OCI-LY7 (cell line): ENCODE measurements at regions not wholly inside any gene's neighbourhood (a gene's known extent, or its start where the extent isn't known, plus 50 kb on each side); places are given as distances from the start of the nearest gene placed in this dataset.
"Not testable (repeated sequence)": the region's sequence is repeated elsewhere in the genome, so short reads cannot be mapped to it uniquely, and the experiment has no call there.

Source experiments
- BruUV-seq: library from RNA; stranded (reverse); fragments of 400-500 nt; replicated peaks from 2 replicates; lab custom pipeline; 2021; lab: Mats Ljungman, UMichigan
- CTCF ChIA-PET: fragments of 300-600 bp; sonication (Branson Sonifier 250); formaldehyde crosslinking; loops from one replicate; lab custom pipeline; 2022; ENCODE audit warnings: antibody characterized with exemption; ENCODE audit not compliant: unreplicated experiment; lab: Charles Lee
- POLR2A ChIA-PET: fragments of 300-600 bp; sonication (Branson Sonifier 250); formaldehyde crosslinking; loops from one replicate; lab custom pipeline; 2022; ENCODE audit warnings: antibody characterized with exemption; lab: Charles Lee
- DNase-seq: peaks from one replicate; pipeline ENCODE4 v3.0.0-alpha.2; 2015; ENCODE audit warnings: low spot score
- H2AFZ ChIP-seq: fragments of 200-600 bp; sonication (generic), shearing (Covaris generic); 2 replicates; pipeline ENCODE4 v1.6.1; 2014; ENCODE audit warnings: mild to moderate bottlenecking, antibody characterized with exemption, low read length, moderate library complexity
- H3K27ac ChIP-seq: fragments of 200-600 bp; sonication (generic); 2 replicates; pipeline ENCODE4 v1.5.1; 2014; ENCODE audit warnings: mixed run types, low read depth, mild to moderate bottlenecking, moderate library complexity, low read length, inconsistent platforms; ENCODE audit not compliant: poor library complexity, severe bottlenecking
- H3K36me3 ChIP-seq: fragments of 200-600 bp; sonication (generic); 2 replicates; pipeline ENCODE4 v1.6.1; 2014; ENCODE audit warnings: mild to moderate bottlenecking, antibody characterized with exemption, low read length, moderate library complexity, mixed read lengths; ENCODE audit not compliant: insufficient read depth
- H3K4me1 ChIP-seq: fragments of 200-600 bp; sonication (generic); 2 replicates; pipeline ENCODE4 v1.5.1; 2014; ENCODE audit warnings: mild to moderate bottlenecking, low read length; ENCODE audit not compliant: insufficient read depth, poor library complexity, severe bottlenecking
- H3K4me2 ChIP-seq: fragments of 200-600 bp; sonication (generic); 2 replicates; pipeline ENCODE4 v1.6.1; 2014; ENCODE audit warnings: mild to moderate bottlenecking, low read length
- H3K4me3 ChIP-seq: fragments of 200-600 bp; sonication (generic); 2 replicates; pipeline ENCODE4 v1.5.1; 2014; ENCODE audit warnings: mild to moderate bottlenecking, low read depth, low read length; ENCODE audit not compliant: poor library complexity, severe bottlenecking
- H3K79me2 ChIP-seq: fragments of 200-600 bp; sonication (generic); 2 replicates; pipeline ENCODE4 v1.6.1; 2016; ENCODE audit warnings: low read depth, mild to moderate bottlenecking, low read length, moderate library complexity, mixed read lengths; ENCODE audit not compliant: insufficient read depth
- H3K9me2 ChIP-seq: fragments of 200-600 bp; sonication (generic); 2 replicates; pipeline ENCODE4 v1.6.1; 2016; ENCODE audit warnings: mild to moderate bottlenecking, low read length, mixed read lengths; ENCODE audit not compliant: insufficient read depth
- H3K9me3 ChIP-seq: fragments of 200-600 bp; sonication (generic); 2 replicates; pipeline ENCODE4 v1.6.1; 2014; ENCODE audit warnings: mild to moderate bottlenecking, mixed run types, low read length, mixed read lengths
- H4K20me1 ChIP-seq: fragments of 200-600 bp; sonication (generic); 2 replicates; pipeline ENCODE4 v1.6.1; 2014; ENCODE audit warnings: mild to moderate bottlenecking, antibody characterized with exemption, low read length, moderate library complexity, mixed read lengths; ENCODE audit not compliant: insufficient read depth
- CTCF ChIP-seq: fragments of 200-600 bp; sonication (generic); conservative IDR thresholded peaks from 2 replicates; pipeline ENCODE4 v1.5.1; 2014; ENCODE audit warnings: mild to moderate bottlenecking, antibody characterized with exemption, low read length, moderate library complexity, mixed read lengths
- EZH2phosphoT487 ChIP-seq: fragments of 200-600 bp; sonication (generic); IDR thresholded peaks from 2 replicates; pipeline ENCODE4 v1.6.1; 2018; ENCODE audit warnings: low read depth, borderline replicate concordance, mild to moderate bottlenecking, mixed run types, antibody characterized with exemption, low read length, moderate library complexity, mixed read lengths
- intact Hi-C: fragments of 100-400 bp; cut with micrococcal nuclease; formaldehyde crosslinking; loops from one replicate; pipeline ENCODE4 v1.10.0; 2022; ENCODE audit not compliant: unreplicated experiment

DNA sequence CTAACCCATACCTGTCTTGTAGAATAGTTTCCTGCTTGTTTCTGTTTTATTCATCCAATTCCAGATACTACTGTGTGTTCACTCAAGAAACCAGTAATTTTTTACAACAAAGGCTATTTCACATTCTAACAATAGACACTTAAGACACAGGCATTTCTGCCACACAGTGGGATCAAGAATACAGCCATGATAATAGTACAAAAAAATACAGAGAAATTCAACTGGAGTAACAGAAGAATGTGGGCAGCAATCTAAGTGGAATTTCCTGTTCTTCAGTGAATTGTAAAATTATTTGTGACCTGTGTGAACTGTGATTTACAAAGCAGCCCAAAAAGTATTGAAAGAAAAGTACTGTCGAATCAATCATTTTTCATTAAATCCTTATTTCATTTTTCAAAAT is 282.9 kb downstream of the CCER1 start:
- no peaks in the 10 kb centered on the region for H3K9me2 ChIP-seq
- no peak overlapping the region for H3K4me3 ChIP-seq
- no peak overlapping the region for H3K4me2 ChIP-seq
- H3K36me3 ChIP-seq = no peaks in the 10 kb centered on the region
- H3K27ac ChIP-seq = no peak overlapping the region
- DNase-seq = no peak
- no peaks in the 10 kb centered on the region for H3K79me2 ChIP-seq
- BruUV-seq = no TSS peak
- ChIA-PET POLR2A (interaction anchor here (0.7 kb wide), 1 partner anchor 370 kb away, joined by 3 read pairs; no protein-coding TSS in a partner anchor), CTCF (no interaction called here)
- H2AFZ ChIP-seq = no peak overlapping the region
- no peaks in the 10 kb centered on the region for H3K9me3 ChIP-seq
- no peaks in the 10 kb centered on the region for H4K20me1 ChIP-seq
- intact Hi-C loops = no loop called here
- no peaks in the 10 kb centered on the region for H3K4me1 ChIP-seq
- no peak for TF ChIP-seq EZH2phosphoT487
- no peak for TF ChIP-seq CTCF

DNA sequence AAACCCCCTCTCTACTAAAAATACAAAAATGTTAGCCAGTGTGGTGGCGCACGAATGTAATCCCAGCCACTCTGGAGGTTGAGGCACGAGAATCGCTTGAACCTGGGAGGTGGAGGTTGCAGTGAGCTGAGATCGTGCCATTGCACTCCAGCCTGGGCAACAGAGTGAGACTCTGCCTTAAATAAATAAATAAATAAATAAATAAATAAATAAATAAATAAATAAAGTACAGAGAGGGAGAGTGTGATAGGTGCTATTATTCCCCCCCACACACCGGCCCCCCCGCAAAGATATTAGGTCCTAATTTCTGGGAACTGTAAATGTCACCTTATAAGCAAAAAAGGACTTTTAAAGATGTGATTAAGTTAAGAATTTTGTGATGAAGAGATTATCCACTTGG is 291.0 kb downstream of the CCER1 start:
- H3K4me3 ChIP-seq, H3K79me2 ChIP-seq, H2AFZ ChIP-seq, intact Hi-C loops, DNase-seq, POLR2A ChIA-PET, H3K4me1 ChIP-seq, H3K36me3 ChIP-seq, H3K4me2 ChIP-seq, CTCF ChIA-PET, H3K27ac ChIP-seq, H3K9me3 ChIP-seq, H3K9me2 ChIP-seq, H4K20me1 ChIP-seq, BruUV-seq: not testable (repeated sequence)

DNA sequence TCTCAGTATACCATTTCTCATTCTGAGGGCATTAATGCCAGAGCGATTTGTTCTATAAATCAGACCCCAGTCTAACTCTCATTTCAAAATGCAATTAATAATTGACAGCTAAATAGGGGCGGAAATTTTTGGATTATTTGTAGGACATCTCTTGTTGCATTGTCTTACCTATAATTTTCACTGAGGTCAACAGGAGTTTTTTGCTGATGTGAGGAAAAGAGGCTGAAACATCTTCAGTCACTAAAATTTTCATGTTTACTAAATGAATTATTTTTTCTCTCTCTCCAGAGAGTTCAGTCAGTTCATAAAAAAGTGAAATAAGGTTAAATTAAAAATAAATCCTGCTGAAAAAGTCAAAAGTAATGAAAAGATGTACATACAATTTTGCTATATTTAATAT is 295.9 kb downstream of the CCER1 start:
- no TSS peak for BruUV-seq
- ChIA-PET POLR2A (interaction anchor here (0.7 kb wide), 1 partner anchor 447 kb away, joined by 4 read pairs; no protein-coding TSS in a partner anchor), CTCF (no interaction called here)
- DNase-seq = no peak
- Histone ChIP-seq H4K20me1 (no peaks in the 10 kb centered on the region), H3K79me2 (no peaks in the 10 kb centered on the region), H3K27ac (no peak overlapping the region), H2AFZ (no peak overlapping the region), H3K4me3 (no peak overlapping the region), H3K36me3 (no peaks in the 10 kb centered on the region), H3K4me1 (no peaks in the 10 kb centered on the region), H3K9me2 (no peaks in the 10 kb centered on the region), H3K9me3 (no peaks in the 10 kb centered on the region), H3K4me2 (no peak overlapping the region)
- intact Hi-C loops = no loop called here
- no peak for TF ChIP-seq EZH2phosphoT487
- TF ChIP-seq CTCF = no peak
